IPS-18c (cell line): ENCODE measurements at regions not wholly inside any gene's neighbourhood (a gene's known extent, or its start where the extent isn't known, plus 50 kb on each side); places are given as distances from the start of the nearest gene placed in this dataset.

Experiments used
- H3K4me3 ChIP-seq: 2 replicates; pipeline ENCODE4 v1.7.0; 2013; ENCODE audit warnings: low read depth, mild to moderate bottlenecking, low read length, moderate library complexity; ENCODE audit not compliant: insufficient read depth
- H3K9me3 ChIP-seq: one replicate; pipeline ENCODE4 v1.6.1; 2013; ENCODE audit warnings: mild to moderate bottlenecking, low read length, moderate library complexity; ENCODE audit not compliant: control insufficient read depth, insufficient read depth

GRCh38 chr13:105008604-105009003 lies 1526.9 kb downstream of the EFNB2 start:
- no peak overlapping the region for H3K4me3 ChIP-seq
- no peaks in the 10 kb centered on the region for H3K9me3 ChIP-seq

DNA sequence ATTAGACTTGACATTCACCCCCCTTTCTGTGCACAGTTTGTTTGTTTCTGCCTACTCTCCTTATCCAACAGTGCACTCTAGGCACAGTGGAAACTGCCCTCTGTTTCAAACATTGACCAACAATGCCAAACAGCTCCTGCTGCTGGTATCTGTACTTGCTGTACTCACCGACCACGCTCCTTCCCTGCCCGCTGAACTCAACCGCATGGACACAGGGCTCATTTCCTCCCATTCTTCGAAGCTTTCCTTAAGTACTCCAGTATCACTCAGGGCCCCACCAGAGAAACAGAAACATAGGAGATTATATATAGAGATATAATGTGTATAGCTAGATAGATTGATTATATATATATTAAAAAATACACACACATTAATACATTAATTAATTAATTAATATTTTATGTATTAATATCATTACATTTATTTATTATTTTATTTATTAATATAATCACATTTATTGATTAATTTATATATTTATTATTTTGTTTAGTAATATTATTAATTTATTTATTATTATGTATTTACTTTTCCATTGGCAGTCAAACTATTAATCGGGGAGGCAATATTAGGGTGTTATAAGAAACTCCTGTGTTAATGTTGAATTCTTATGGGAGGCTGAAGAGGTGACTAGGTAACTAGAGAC lies 1528.2 kb downstream of the EFNB2 start:
- Histone ChIP-seq H3K9me3 (no peaks in the 10 kb centered on the region), H3K4me3 (no peak overlapping the region)

GRCh38 chr13:104996022-104996421 lies 1539.4 kb downstream of the EFNB2 start:
- Histone ChIP-seq H3K9me3 (no peaks in the 10 kb centered on the region), H3K4me3 (no peak overlapping the region)

- H3K4me3 ChIP-seq: no peak overlapping the region
- no peaks in the 10 kb centered on the region for H3K9me3 ChIP-seq
These were observed 1541.8 kb downstream of the EFNB2 start for GRCh38 chr13:104993708-104994107.

GRCh38 chr13:104987621-104988020 lies 1547.8 kb downstream of the EFNB2 start:
- Histone ChIP-seq H3K9me3 (no peaks in the 10 kb centered on the region), H3K4me3 (no peak overlapping the region)

DNA sequence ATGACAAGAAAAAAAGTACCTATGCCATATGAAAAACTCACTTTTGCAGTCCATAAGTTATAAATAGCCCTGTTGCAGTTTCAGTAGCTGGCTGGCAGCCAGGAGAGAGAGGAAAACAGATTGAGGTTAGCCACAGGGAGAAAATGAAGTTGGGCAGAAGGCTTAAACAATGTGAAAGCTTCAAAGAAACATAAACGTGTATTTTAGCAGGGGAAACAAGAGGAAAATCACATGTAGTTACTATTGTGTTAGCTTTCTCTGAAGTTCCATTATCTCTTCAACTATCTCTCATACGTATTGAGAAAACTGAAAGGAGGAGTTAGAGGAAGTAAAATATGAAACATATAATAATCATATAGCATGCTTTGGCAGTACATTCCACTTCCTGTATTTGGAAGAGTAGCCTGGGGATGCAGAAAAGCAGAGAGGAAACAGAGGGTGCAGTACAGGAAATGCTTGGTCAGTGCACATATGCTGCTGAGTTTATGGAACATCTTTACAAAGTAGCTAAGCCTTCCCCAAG lies 1551.1 kb downstream of the EFNB2 start:
- Histone ChIP-seq H3K9me3 (no peaks in the 10 kb centered on the region), H3K4me3 (no peak overlapping the region)

GRCh38 chr13:104983601-104984000 lies 1551.9 kb downstream of the EFNB2 start:
- Histone ChIP-seq H3K9me3 (no peaks in the 10 kb centered on the region), H3K4me3 (no peak overlapping the region)

DNA sequence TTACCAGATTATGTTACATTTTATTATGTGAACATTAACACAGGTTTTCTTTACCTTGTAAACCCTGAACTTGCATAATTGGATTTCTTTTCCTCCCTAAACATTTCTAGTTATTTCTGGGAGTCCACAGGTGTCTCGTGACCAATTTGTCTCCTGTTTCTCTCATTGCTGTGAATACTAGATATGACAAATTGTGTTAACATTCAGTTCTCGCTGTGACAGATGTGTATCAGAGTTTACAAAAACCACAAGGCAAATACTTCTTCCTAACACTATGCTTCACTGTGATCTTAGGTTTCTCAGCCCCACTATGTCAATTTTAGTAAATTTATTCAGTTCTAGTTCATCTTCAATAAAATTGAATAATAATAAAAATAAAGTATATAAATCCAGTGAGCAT lies 1554.9 kb downstream of the EFNB2 start:
- Histone ChIP-seq H3K9me3 (no peaks in the 10 kb centered on the region), H3K4me3 (no peak overlapping the region)

DNA sequence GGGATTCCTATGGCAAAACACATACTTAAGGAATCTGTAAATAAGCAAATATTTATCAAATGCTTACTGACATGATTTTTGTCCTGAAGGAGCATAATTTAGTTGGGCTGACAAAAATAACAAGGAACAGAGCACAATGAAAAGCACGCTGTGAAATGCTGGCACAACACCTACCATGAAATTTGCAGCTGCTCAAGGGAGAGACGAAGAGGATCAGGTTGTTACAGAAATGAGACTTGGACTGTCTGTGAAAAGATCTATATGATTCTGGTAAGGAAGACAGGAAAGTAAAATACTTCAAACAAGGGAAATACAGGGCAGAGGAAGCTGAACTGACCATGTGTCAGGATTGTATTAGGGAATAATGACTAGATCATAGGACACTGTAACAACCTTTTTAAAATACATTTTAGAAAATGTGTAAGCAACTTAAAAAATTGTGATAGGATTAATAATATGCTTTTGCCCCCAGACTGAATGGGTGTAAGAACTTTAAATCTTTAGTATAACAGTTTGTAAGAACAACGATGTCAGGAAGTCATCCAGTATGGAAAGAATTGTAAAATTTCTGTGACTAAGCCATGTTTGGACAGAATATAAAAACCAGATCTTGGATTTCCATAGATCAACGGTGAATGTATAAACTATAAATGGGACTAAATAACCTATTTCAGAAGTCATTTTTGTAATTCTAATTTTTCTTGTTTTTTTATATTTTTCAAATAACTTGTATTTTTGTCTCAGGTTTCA lies 1556.0 kb downstream of the EFNB2 start:
- Histone ChIP-seq H3K4me3 (no peak overlapping the region), H3K9me3 (no peaks in the 10 kb centered on the region)

DNA sequence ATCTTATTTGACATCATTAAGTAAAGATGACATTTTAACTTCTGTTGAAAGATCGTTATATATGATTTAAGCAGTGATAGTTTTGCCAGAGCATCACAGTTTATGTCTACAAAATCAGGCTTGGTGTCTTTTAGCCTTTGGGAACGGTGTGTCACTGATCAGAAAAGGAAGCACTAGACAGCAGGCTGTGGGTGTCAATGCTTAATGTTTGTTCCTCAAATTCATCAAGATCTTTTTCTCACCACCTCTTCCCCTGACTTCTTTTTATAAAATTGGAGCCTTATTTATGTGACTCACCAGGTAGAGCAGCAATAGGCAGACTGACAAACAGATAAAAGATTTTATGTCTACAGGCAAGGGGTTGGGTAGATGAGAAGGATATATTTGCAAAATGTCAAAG lies 1558.5 kb downstream of the EFNB2 start:
- H3K9me3 ChIP-seq: no peaks in the 10 kb centered on the region
- H3K4me3 ChIP-seq: no peak overlapping the region

DNA sequence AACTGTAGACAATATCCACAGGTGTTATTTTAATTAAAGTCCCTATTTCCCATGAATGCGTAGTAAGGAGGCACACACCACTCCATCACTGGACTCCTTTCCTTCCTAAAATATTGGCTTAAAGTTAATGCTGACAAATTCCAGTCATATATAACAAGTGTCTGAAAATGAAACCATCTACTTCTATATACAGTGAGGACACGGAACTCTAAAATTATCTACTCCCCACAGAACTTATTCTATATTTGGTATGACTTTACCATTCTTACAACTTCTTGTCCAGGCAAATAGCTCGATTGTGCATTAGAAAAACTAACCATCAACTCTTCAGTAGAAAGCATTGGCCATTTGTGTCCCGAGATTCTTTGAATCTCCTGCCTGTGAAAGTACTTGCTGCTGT lies 1560.2 kb downstream of the EFNB2 start:
- Histone ChIP-seq H3K4me3 (no peak overlapping the region), H3K9me3 (no peaks in the 10 kb centered on the region)

DNA sequence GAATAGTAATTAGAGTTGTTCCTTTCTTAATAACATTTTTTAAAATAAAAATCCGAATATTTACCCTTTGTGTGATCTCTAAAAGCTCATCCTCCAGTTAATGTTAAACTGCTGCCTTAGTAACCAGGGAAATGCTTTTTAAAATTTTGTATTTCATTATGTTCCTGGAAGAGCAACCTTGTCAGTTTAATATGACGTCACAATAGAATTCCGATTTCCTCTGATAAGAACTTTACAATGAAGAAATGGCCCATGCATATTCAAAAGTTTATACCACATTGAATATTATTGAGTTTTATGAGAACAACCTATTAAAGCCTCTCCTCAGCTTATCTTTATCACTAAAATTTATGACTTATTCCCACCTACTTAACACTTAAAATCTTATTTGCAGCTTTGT lies 1566.6 kb downstream of the EFNB2 start:
- H3K9me3 ChIP-seq: no peaks in the 10 kb centered on the region
- H3K4me3 ChIP-seq: no peak overlapping the region

DNA sequence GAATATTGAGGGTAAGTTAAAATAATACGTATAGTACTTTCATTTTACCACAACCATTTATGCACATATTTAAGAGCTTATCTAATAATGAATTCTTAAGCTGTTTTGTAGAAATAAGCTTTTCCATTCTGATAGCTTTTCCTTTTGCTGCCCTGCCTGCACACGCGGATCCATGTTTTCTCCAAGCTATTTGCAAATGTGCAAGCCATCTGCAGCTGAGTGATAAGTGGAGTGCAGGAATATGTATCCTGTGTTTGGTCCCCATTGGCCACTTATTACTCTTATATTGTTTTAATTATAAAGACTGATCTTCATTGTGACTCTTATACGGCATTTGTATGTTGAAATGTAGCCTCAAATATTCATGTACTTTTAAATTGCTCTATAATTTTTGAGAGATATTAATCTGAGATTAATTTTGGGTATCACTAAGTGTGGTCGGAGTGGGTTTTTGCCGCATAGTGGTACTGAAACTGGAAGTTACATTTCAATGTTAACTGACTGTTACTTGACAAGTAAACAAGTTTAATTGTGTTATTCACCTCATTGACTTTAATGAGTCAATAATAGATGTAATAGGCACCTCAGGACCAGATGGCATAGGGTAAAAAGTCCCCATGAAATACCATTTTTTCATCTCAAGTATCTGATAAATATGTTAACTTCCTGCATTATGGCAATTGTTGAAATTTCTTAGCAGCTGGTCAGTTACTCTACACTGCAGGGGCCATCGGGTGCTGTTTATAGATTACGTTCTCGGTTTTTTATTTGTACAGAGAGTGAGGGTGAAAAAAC lies 1567.4 kb downstream of the EFNB2 start:
- Histone ChIP-seq H3K9me3 (no peaks in the 10 kb centered on the region), H3K4me3 (no peak overlapping the region)

GRCh38 chr13:104967376-104967775 lies 1568.1 kb downstream of the EFNB2 start:
- H3K9me3 ChIP-seq: no peaks in the 10 kb centered on the region
- H3K4me3 ChIP-seq: no peak overlapping the region

GRCh38 chr13:104962411-104962810 lies 1573.1 kb downstream of the EFNB2 start:
- no peaks in the 10 kb centered on the region for H3K9me3 ChIP-seq

GRCh38 chr13:104961246-104961645 lies 1574.2 kb downstream of the EFNB2 start:
- Histone ChIP-seq H3K4me3 (no peak overlapping the region), H3K9me3 (no peaks in the 10 kb centered on the region)

More at GRCh38 chr13:104962411-104962810, 1573.1 kb downstream of the EFNB2 start:
- no peak overlapping the region for H3K4me3 ChIP-seq

DNA sequence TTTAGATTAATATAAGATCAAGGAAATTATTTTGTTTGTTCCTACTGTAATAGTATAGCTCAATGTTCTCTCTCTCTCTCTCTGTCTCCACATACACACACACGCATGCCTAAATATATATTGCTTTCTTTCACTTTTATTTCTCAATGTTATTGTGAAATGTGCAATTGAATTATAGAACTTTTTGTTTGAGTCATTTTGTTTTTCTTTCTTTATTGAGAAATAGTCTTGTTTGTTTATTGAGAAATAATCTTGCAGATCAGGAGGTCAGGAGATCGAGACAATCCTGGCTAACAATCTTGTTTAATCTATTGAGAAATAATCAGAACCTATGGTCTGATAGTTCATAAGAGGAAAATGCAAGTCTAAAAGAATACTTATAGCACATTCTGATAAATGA lies 1581.3 kb downstream of the EFNB2 start:
- H3K4me3 ChIP-seq: no peak overlapping the region
- no peaks in the 10 kb centered on the region for H3K9me3 ChIP-seq

DNA sequence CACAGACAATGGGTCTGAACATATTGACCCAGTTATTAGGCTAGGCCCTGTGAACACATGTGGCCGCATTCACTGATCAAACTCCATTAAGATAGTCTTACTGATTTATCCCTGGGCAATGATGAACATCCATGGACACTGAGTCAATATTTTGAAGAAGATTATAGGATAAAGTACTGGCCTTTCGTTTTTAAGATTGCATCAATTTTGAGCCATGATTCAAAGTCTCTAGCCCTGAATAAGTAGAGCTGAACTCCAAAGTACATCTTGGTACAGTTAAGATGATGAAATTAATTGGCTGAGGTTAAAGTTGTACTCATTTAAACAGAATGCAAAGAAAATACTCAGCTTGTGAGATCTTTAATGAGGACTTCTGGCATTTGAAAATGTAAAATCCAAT lies 1581.9 kb downstream of the EFNB2 start:
- Histone ChIP-seq H3K9me3 (no peaks in the 10 kb centered on the region), H3K4me3 (no peak overlapping the region)
